Nephron progenitor cell (in vitro differentiated cells): ENCODE measurements at regions not wholly inside any gene's neighbourhood (a gene's known extent, or its start where the extent isn't known, plus 50 kb on each side); places are given as distances from the start of the nearest gene placed in this dataset.

Experiments
- DNase-seq: peaks from one replicate; pipeline ENCODE4 v3.0.0; 2021
- H3K27ac Mint-ChIP-seq: 2 replicates; pipeline ENCODE4 v1.8.0; 2021; ENCODE audit warnings: mild to moderate bottlenecking, moderate library complexity, mixed read lengths
- H3K27me3 Mint-ChIP-seq: 2 replicates; pipeline ENCODE4 v1.8.0; 2021; ENCODE audit warnings: mild to moderate bottlenecking, low read depth, mixed read lengths; ENCODE audit not compliant: poor library complexity
- H3K36me3 Mint-ChIP-seq: 2 replicates; pipeline ENCODE4 v1.8.0; 2021; ENCODE audit warnings: low read depth, mixed read lengths
- H3K4me1 Mint-ChIP-seq: 2 replicates; pipeline ENCODE4 v1.8.0; 2021; ENCODE audit warnings: mixed read lengths
- H3K4me3 Mint-ChIP-seq: 2 replicates; pipeline ENCODE4 v1.8.0; 2021; ENCODE audit warnings: mild to moderate bottlenecking, moderate library complexity, mixed read lengths
- H3K9me3 Mint-ChIP-seq: 2 replicates; pipeline ENCODE4 v1.8.0; 2021; ENCODE audit warnings: mild to moderate bottlenecking, moderate library complexity, mixed read lengths
- TF ChIP-seq, protein P1 (sequence below): fragments of 200-600 bp; sonication (generic); IDR thresholded peaks from 2 replicates; pipeline ENCODE4 v1.5.0; 2021; ENCODE audit warnings: antibody characterized with exemption

GRCh38 chr10:43815181-43815885, 166.7 kb upstream of the ZNF32 start:
- TF ChIP-seq, protein P1, sequence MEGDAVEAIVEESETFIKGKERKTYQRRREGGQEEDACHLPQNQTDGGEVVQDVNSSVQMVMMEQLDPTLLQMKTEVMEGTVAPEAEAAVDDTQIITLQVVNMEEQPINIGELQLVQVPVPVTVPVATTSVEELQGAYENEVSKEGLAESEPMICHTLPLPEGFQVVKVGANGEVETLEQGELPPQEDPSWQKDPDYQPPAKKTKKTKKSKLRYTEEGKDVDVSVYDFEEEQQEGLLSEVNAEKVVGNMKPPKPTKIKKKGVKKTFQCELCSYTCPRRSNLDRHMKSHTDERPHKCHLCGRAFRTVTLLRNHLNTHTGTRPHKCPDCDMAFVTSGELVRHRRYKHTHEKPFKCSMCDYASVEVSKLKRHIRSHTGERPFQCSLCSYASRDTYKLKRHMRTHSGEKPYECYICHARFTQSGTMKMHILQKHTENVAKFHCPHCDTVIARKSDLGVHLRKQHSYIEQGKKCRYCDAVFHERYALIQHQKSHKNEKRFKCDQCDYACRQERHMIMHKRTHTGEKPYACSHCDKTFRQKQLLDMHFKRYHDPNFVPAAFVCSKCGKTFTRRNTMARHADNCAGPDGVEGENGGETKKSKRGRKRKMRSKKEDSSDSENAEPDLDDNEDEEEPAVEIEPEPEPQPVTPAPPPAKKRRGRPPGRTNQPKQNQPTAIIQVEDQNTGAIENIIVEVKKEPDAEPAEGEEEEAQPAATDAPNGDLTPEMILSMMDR: no peak
- no peak for DNase-seq
- no peak overlapping the region for H3K4me3 Mint-ChIP-seq
- peaks cover 17% of the 10 kb centered on the region for H3K27me3 Mint-ChIP-seq
- no peaks in the 10 kb centered on the region for H3K36me3 Mint-ChIP-seq
- no peak overlapping the region for H3K27ac Mint-ChIP-seq
- H3K9me3 Mint-ChIP-seq: no peaks in the 10 kb centered on the region
- peaks cover 16% of the 10 kb centered on the region for H3K4me1 Mint-ChIP-seq

DNA sequence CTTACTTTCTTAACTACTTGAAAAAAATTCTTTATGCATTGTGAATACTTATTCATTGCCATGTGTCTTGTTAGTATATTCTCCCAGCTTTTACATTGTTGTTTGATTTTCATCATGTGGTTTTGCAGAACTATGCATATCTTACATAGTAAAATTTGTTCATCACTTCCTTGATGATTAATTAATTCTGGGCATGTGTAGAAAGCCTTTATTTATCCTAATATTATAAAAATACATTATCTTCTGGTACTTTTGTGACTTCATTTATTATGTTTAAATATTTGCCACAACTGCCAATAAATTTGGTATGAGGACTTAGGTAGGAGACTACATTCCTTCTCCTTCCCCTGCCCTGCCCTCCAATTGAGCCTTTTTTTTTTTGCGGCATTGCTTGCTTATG, 166.0 kb upstream of the ZNF32 start:
- TF ChIP-seq, protein P1: no peak
- H3K4me3 Mint-ChIP-seq: no peak overlapping the region
- peaks cover 17% of the 10 kb centered on the region for H3K27me3 Mint-ChIP-seq
- H3K27ac Mint-ChIP-seq: no peak overlapping the region
- no peaks in the 10 kb centered on the region for H3K36me3 Mint-ChIP-seq
- H3K4me1 Mint-ChIP-seq: peaks cover 13% of the 10 kb centered on the region
- no peaks in the 10 kb centered on the region for H3K9me3 Mint-ChIP-seq
- no peak for DNase-seq

- H3K4me3 Mint-ChIP-seq: no peak overlapping the region
- H3K27ac Mint-ChIP-seq: no peak overlapping the region
- H3K36me3 Mint-ChIP-seq: no peaks in the 10 kb centered on the region
- peaks cover 24% of the 10 kb centered on the region for H3K4me1 Mint-ChIP-seq
- DNase-seq: no peak
- H3K27me3 Mint-ChIP-seq: peaks cover 8% of the 10 kb centered on the region
- TF ChIP-seq, protein P1: no peak
- H3K9me3 Mint-ChIP-seq: no peaks in the 10 kb centered on the region
Observed at GRCh38 chr10:43811871-43812270, 163.2 kb upstream of the ZNF32 start.

GRCh38 chr10:43809211-43809930, 160.7 kb upstream of the ZNF32 start:
- H3K36me3 Mint-ChIP-seq: no peaks in the 10 kb centered on the region
- TF ChIP-seq, protein P1: no peak

GRCh38 chr10:43808136-43808535, 159.5 kb upstream of the ZNF32 start:
- Mint-ChIP-seq H3K4me1 (peaks cover 42% of the 10 kb centered on the region), H3K9me3 (no peaks in the 10 kb centered on the region), H3K27ac (no peak overlapping the region), H3K4me3 (no peak overlapping the region), H3K27me3 (no peaks in the 10 kb centered on the region), H3K36me3 (no peaks in the 10 kb centered on the region)
- TF ChIP-seq, protein P1: no peak
- no peak for DNase-seq

More at GRCh38 chr10:43809211-43809930, 160.7 kb upstream of the ZNF32 start:
- Mint-ChIP-seq H3K9me3 (no peaks in the 10 kb centered on the region), H3K27me3 (no peaks in the 10 kb centered on the region), H3K4me3 (no peak overlapping the region), H3K4me1 (peaks cover 31% of the 10 kb centered on the region), H3K27ac (no peak overlapping the region)
- peak; percentile 17 for DNase-seq
